GM19324 (cell line): ENCODE measurements at regions not wholly inside any gene's neighbourhood (a gene's known extent, or its start where the extent isn't known, plus 50 kb on each side); places are given as distances from the start of the nearest gene placed in this dataset.
"Not testable (repeated sequence)": the region's sequence is repeated elsewhere in the genome, so short reads cannot be mapped to it uniquely, and the experiment has no call there.

Source experiments
- ATAC-seq: cut with Tn5 transposase; IDR thresholded peaks from one replicate; pipeline ENCODE4 v1.9.1; 2021; ENCODE audit warnings: mild to moderate bottlenecking, moderate library complexity; ENCODE audit not compliant: unreplicated experiment, low FRiP score

DNA sequence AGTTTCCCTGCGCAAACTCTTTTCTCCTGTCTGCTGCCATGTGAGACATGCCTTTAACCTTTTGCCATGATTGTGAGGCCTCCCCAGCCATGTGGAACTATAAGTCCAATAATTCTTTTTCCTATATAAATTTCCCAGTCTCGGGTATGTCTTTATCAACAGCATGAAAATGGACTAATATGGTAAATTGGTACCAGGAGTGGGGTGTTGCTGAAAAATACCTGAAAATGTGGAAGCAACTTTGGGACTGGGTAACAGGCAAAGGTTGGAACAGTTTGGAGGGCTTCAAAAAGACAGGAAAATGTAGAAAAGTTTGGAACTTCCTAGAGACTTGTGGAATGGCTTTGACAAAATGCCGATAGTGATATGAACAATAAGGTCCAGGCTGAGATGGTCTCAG is 578.9 kb upstream of the CYLC2 start:
- ATAC-seq = not testable (repeated sequence)

- ATAC-seq = no peak
These were observed 589.8 kb upstream of the CYLC2 start for GRCh38 chr9:102405218-102405867.

DNA sequence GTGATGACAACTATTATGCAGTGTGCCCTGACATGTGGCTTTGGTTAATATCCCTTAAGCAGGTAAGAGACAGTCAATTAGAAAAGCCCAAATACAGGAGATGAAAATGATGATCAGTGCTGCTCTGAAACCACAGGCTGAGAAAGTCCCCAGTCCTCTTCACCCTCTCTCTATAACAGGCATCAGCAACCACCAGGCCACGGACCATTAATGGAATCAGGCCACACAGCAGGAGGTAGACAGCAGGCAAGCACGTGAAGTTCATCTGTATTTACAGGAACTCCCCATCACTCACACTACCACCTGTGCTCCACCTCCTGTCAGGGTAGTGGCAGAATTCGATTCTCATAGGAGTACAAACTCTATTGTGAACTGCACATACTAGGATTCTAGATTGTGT is 591.6 kb upstream of the CYLC2 start:
- no peak for ATAC-seq

- ATAC-seq = no peak
These were observed 596.9 kb upstream of the CYLC2 start for GRCh38 chr9:102398205-102398604.

GRCh38 chr9:102385620-102386019 is 609.5 kb upstream of the CYLC2 start:
- ATAC-seq = not testable (repeated sequence)

DNA sequence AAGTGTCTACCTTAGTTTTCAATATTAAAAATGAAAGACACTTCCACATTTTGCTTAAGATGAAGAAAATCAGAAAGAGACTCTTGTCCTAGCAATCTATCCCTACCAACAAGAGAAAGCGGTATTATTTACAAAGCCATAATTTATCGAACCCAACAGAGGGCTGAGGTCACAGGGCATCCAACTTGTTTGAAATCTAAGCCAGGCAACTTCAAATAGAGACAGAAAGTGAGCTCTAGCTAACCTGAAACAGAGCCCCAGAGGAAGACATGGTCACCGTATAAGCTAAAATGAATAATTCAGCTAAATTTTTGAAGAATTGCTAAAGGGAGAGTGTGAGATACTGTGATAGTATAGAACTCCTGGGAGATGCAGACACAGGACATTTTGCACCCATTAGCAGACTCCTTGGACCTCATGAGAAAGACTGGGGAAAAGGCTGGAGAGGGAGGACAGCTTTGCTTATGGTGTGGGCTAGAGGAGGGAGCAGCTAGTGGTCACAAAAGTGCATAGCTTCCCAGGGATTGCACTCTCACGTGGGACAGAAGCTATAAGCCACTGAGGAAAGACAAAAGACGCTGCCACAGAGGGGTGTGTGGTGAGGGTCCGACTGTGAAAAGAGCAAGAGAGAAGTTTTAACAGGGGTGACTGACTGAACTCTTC is 624.2 kb upstream of the GRIN3A start:
- no peak for ATAC-seq

DNA sequence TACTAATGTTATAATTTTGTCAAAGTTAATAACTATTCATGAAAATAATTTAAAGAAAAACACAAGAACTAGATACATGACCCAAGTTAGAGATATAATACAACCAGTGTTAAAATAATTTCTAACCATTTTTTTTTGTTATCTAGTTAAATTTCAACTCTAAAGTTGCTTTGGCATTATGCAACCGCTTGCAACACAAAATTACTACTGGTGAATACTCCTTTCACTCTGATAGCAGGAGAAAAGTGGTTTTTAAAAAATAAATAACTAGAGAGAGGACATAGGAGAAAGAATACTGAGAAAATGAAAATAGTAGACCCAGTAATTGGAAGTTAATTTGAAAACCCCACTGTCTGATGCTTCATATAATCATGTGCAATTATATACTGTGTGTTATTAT is 622.4 kb upstream of the GRIN3A start:
- ATAC-seq = no peak

DNA sequence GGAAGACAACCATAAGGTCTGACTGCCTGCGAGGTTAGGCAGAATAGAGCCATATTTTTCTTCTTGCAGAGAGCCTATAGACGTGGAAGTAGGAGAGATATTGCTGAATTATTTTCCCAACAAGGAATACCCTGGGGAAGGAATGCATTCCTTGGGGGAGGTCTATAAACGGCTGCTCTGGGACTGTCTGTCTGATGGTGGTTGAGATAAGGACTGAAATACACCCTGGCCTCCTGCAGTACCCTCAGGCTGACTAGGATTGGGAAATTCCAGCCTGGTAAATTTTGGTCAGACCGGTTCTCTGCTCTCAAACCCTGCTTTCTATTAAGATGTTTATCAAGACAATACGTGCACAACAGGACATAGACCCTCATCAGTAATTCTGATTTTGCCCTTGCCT is 617.5 kb upstream of the GRIN3A start:
- no peak for ATAC-seq

- ATAC-seq = no peak
These were observed 615.6 kb upstream of the GRIN3A start for GRCh38 chr9:102354041-102354440.

- not testable (repeated sequence) for ATAC-seq
These were observed 599.0 kb upstream of the GRIN3A start for GRCh38 chr9:102337471-102337870.

DNA sequence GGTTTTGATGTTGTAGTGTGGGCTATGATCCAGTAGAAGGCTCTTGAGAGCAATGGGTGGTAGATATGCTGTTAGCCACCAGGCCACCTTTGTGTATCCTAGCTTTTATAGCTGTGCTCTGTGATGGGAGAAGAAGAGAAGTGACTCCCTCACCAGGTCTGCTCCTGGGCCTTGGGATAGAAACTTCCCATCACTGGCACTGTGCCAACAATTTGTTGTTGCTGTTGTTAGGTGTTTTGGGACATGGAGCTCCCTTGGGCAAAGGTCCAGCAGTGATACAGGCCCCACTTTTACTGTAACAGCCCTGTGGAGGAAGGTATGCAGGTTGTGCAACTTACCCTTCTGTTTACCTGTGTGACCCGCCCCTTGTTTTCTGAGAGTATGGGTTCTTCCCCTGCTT is 570.9 kb upstream of the GRIN3A start:
- ATAC-seq = no peak

DNA sequence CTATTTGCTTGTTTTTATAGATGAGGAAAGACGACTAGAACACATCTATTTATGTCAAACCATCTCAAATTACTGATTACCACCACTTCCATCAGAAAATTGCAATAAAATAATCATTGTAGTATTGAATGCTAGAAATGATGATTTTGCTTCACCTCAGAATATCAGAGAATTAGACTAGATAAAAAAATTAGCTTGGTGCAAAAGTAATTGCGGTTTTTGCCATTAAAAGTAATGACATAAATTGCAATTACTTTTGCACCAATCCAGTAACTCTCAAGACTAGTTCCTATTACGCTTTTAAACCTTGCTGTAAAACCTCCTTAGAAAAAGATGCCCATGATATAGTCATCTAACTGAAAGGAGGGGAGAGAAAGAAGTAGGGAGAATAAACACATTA is 556.7 kb upstream of the GRIN3A start:
- no peak for ATAC-seq

DNA sequence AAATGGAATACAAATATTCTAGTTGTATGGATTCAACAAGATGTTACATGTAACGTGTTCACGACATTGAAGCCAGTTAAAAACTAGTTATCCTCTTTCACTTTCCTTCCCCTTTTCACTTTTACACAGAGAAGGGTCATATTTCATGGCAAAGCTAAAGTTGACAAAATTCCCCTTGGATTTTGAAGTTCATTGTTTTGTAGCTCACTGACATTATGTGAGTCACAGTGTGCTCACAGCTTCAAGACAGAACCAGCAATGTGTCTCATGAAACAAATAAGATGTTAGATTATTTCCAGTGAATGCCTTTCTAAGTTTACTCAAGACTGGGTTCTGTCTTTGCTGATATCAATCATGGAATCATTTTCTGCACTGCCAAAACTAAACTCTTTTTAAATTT is 535.5 kb upstream of the GRIN3A start:
- ATAC-seq = no peak

- ATAC-seq = no peak
These were observed 514.7 kb upstream of the GRIN3A start for GRCh38 chr9:102253099-102253498.

DNA sequence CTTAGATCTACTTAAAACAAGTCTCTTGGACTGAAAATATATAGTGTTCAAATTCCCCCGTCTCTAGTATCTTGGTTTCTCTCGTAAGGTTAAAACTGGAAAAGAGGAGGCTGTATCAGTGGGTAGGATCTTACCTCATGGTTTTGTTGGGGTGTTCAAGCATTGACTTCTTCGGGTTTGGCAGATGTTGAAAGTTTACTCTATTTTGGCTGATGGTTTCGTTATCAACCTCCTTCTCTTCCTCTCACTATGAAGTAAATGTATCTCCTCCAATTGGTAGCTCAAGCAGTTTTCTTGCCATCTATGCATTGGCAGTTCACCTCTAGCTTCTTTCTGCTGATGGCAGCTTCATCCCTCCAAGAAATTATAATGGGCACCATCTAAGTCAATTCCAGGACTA is 506.5 kb upstream of the GRIN3A start:
- ATAC-seq = no peak

DNA sequence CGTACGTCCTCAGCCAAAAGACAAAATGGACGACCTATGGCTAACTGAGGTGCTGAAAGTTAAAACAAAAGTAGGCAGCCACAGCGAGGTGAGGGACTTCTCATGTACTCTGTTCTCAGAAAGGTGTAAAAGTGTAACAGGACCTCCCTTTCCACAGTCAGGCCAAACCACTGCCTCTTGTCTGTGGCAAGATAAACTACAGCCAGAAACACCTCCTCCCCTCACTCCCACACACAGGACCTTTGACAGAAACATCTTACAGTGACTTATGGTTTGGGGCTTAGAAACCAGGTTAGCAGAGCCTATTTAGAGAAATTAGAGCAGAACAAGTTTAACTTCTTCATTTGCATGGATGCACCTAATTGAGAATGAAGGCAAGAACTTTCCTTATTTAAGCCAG is 499.1 kb upstream of the GRIN3A start:
- no peak for ATAC-seq

DNA sequence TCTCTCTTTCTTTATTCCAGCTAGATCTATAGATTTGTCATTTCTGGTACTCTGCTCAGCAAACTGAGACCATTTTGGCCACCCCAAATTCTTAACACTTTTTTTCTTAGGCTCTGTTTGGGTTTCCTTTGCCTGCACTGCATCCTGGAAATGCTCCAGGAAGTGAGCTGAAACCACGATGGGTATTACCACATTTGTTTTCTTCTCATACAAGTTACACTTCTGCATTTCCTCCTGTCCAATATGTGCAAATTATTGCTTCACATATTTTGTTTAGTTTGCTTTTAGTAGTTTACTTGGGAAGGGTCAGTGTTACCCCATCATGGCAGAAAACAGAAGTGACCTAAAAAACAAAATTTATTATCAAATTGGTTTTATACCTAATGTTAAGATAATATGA is 498.6 kb upstream of the GRIN3A start:
- ATAC-seq = no peak

DNA sequence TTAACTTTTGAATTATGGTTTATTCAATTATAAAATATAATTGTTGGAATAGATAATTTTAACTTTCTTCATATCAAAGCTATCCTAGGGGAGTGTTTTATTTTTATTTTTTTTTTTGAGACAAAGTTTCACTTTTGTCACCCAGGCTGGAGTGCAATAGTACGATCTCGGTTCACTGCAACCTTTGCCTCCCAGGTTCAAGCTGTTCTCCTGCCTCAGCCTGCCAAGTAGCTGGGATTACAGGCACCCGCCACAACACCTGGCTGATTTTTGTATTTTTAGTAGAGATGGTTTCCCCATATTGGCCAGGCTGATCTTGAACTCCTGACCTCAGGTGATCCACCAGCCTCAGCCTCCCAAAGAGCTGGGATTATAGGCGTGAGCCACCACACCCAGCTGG is 489.0 kb upstream of the GRIN3A start:
- not testable (repeated sequence) for ATAC-seq

GRCh38 chr9:102225841-102226441 is 487.5 kb upstream of the GRIN3A start:
- ATAC-seq = no peak

GRCh38 chr9:102223320-102224136 is 485.1 kb upstream of the GRIN3A start:
- ATAC-seq = not testable (repeated sequence)

GRCh38 chr9:102209176-102209575 is 470.7 kb upstream of the GRIN3A start:
- no peak for ATAC-seq
